ENCODE measurements at regions not wholly inside any gene's neighbourhood (a gene's known extent, or its start where the extent isn't known, plus 50 kb on each side); places are given as distances from the start of the nearest gene placed in this dataset.

GRCh38 chr12:92991134-92991533 lies 62.0 kb upstream of the EEA1 start:
- no peak overlapping the region for H3K27ac ChIP-seq (ENCODE audit: low read depth, low read length)
- H4K91ac ChIP-seq (ENCODE audit: low read depth, low read length) = no peak overlapping the region
- H3K18ac ChIP-seq (ENCODE audit: low read length) = no peak overlapping the region
- H3K36me3 ChIP-seq (ENCODE audit: control insufficient read depth in 1 of 2, insufficient read depth in 2 of 2, low read length in 2 of 2) = no peaks in the 10 kb centered on the region
- no peak overlapping the region for H2BK12ac ChIP-seq (ENCODE audit: low read length)
- H4K8ac ChIP-seq (ENCODE audit: low read depth, low read length) = no peak overlapping the region
- no peak overlapping the region for H2BK120ac ChIP-seq (ENCODE audit: insufficient read depth, low read length, poor library complexity)
- no peak overlapping the region for H3K23ac ChIP-seq (ENCODE audit: low read length)
- H2AFZ ChIP-seq (ENCODE audit: insufficient read depth, low read length, poor library complexity) = no peak overlapping the region
- peaks cover 2% of the 10 kb centered on the region in 2 experiments for H3K4me1 ChIP-seq (ENCODE audit: control insufficient read depth in 1 of 2, insufficient read depth in 2 of 2, low read length in 2 of 2)
- H3K79me1 ChIP-seq (ENCODE audit: low read length) = no peaks in the 10 kb centered on the region
- DNase-seq = no peak
- no peak overlapping the region for H3K14ac ChIP-seq (ENCODE audit: low read length)
- H2BK5ac ChIP-seq (ENCODE audit: low read depth, low read length, poor library complexity) = no peak overlapping the region
- no peak overlapping the region for H4K12ac ChIP-seq (ENCODE audit: low read depth, low read length)
- WGBS (ENCODE audit: extremely low coverage, insufficient coverage, insufficient read length) = no CpG with 5 or more reads among the region's 3 CpGs
- H3K27me3 ChIP-seq (ENCODE audit: insufficient read depth, low read length) = no peaks in the 10 kb centered on the region
- no peak overlapping the region for H3K4me2 ChIP-seq (ENCODE audit: low read length)
- no peaks in the 10 kb centered on the region for H3K9me3 ChIP-seq (ENCODE audit: insufficient read depth, low read depth, low read length)
- no peak overlapping the region for H3K4ac ChIP-seq (ENCODE audit: low read depth, low read length)
- no peak overlapping the region for H3K9ac ChIP-seq (ENCODE audit: low read length)
- H2AK5ac ChIP-seq (ENCODE audit: low read length) = no peak overlapping the region
- no peak overlapping the region for H3K4me3 ChIP-seq (ENCODE audit: low read depth, low read length)
- no peaks in the 10 kb centered on the region for H3K79me2 ChIP-seq (ENCODE audit: control insufficient read depth, insufficient read depth, low read length, poor library complexity)

DNA sequence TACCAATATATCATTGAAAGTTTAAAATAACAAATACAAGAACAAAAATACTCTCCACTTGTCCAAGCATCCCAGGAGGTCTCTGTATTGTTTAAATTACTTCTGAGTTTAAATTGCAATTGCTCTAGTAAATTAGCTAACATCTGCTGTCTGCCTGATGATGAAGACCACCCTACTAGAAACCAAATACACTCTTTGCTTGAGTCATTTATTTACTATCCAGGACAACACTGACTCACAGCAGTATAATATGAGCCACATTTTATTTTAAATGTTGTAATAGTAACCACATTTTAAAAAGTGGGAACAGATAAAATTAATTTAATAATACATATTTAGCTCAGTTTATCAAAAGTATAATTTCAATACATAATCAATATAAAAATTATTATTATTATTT lies 62.9 kb upstream of the EEA1 start:
- Histone ChIP-seq H4K91ac (ENCODE audit: low read depth, low read length) (no peak overlapping the region), H3K18ac (ENCODE audit: low read length) (no peak overlapping the region), H3K36me3 (ENCODE audit: control insufficient read depth in 1 of 2, insufficient read depth in 2 of 2, low read length in 2 of 2) (no peaks in the 10 kb centered on the region), H3K4me2 (ENCODE audit: low read length) (no peak overlapping the region), H2BK12ac (ENCODE audit: low read length) (no peak overlapping the region), H4K12ac (ENCODE audit: low read depth, low read length) (no peak overlapping the region), H3K14ac (ENCODE audit: low read length) (no peak overlapping the region), H3K79me2 (ENCODE audit: control insufficient read depth, insufficient read depth, low read length, poor library complexity) (no peaks in the 10 kb centered on the region), H3K27ac (ENCODE audit: low read depth, low read length) (no peak overlapping the region), H2BK5ac (ENCODE audit: low read depth, low read length, poor library complexity) (no peak overlapping the region), H3K23ac (ENCODE audit: low read length) (no peak overlapping the region), H3K9ac (ENCODE audit: low read length) (no peak overlapping the region), H3K9me3 (ENCODE audit: insufficient read depth, low read depth, low read length) (no peaks in the 10 kb centered on the region), H2AK5ac (ENCODE audit: low read length) (no peak overlapping the region), H4K8ac (ENCODE audit: low read depth, low read length) (no peak overlapping the region), H3K4me3 (ENCODE audit: low read depth, low read length) (no peak overlapping the region), H3K27me3 (ENCODE audit: insufficient read depth, low read length) (no peaks in the 10 kb centered on the region), H3K4ac (ENCODE audit: low read depth, low read length) (no peak overlapping the region), H2BK120ac (ENCODE audit: insufficient read depth, low read length, poor library complexity) (no peak overlapping the region), H2AFZ (ENCODE audit: insufficient read depth, low read length, poor library complexity) (no peak overlapping the region), H3K4me1 (ENCODE audit: control insufficient read depth in 1 of 2, insufficient read depth in 2 of 2, low read length in 2 of 2) (peaks cover 2% of the 10 kb centered on the region in 2 experiments), H3K79me1 (ENCODE audit: low read length) (no peaks in the 10 kb centered on the region)
- no peak for DNase-seq

DNA sequence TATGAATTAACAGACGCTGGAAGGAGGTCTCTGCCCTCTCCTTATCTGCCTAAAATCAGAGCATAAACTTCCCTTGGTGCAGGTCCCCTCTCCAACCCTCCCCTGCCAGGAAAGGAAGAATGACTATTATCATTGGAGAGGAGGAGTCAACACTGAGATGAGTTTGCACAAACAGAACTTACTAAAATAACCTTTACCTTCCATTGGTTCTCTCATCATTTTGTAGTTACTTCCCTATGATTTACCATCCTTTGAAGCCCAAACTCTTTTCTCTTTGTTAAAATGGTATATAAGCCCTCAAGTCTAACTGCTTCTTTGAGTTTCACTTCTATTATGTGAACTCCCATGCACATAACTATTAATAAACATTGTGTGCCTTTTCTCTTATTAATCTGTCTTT lies 64.2 kb upstream of the EEA1 start:
- Histone ChIP-seq H3K23ac (ENCODE audit: low read length) (no peak overlapping the region), H3K79me2 (ENCODE audit: control insufficient read depth, insufficient read depth, low read length, poor library complexity) (no peaks in the 10 kb centered on the region), H3K4ac (ENCODE audit: low read depth, low read length) (no peak overlapping the region), H3K27ac (ENCODE audit: low read depth, low read length) (no peak overlapping the region), H2BK5ac (ENCODE audit: low read depth, low read length, poor library complexity) (no peak overlapping the region), H3K4me3 (ENCODE audit: low read depth, low read length) (no peak overlapping the region), H3K9ac (ENCODE audit: low read length) (no peak overlapping the region), H4K12ac (ENCODE audit: low read depth, low read length) (no peak overlapping the region), H3K36me3 (ENCODE audit: control insufficient read depth in 1 of 2, insufficient read depth in 2 of 2, low read length in 2 of 2) (no peaks in the 10 kb centered on the region), H3K79me1 (ENCODE audit: low read length) (no peaks in the 10 kb centered on the region), H2AK5ac (ENCODE audit: low read length) (no peak overlapping the region), H3K4me2 (ENCODE audit: low read length) (no peak overlapping the region), H3K9me3 (ENCODE audit: insufficient read depth, low read depth, low read length) (no peaks in the 10 kb centered on the region), H3K14ac (ENCODE audit: low read length) (no peak overlapping the region), H4K8ac (ENCODE audit: low read depth, low read length) (no peak overlapping the region), H3K18ac (ENCODE audit: low read length) (no peak overlapping the region), H3K4me1 (ENCODE audit: control insufficient read depth in 1 of 2, insufficient read depth in 2 of 2, low read length in 2 of 2) (peaks cover 0 to 2% of the 10 kb centered on the region in 2 experiments), H2BK120ac (ENCODE audit: insufficient read depth, low read length, poor library complexity) (no peak overlapping the region), H4K91ac (ENCODE audit: low read depth, low read length) (no peak overlapping the region), H2BK12ac (ENCODE audit: low read length) (no peak overlapping the region), H3K27me3 (ENCODE audit: insufficient read depth, low read length) (no peaks in the 10 kb centered on the region), H2AFZ (ENCODE audit: insufficient read depth, low read length, poor library complexity) (no peak overlapping the region)
- no peak for DNase-seq
- WGBS (ENCODE audit: extremely low coverage, insufficient coverage, insufficient read length) = no CpG with 5 or more reads among the region's 1 CpG

DNA sequence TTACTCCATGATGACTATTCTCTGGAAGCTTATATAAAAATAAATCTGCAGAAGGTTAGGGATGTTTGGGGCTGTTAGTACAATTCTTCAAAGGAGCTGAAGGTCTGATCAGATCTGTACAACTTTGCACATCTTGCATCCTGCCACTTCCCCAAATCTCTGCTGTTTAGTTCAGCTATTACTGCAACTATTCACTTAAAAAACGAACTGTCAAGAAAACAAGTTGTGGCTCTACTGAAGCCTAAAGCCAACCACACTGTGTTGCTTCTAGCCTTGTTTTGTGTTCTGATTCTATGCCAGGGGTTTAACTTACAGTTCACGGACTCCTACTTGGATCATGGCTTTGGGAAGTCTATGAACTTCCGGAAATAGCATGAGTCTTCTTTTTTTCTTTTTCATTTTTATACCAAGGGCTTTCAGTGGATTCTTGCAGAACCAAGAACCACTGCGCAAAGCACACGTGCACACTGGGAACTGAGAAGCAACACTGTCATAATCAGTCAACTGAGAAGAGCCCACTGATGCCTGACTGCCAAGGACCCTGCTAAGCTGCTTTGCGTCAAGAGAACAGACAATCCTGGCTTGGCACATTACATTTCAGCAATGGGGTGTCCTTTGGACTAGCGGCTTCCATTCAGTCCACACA lies 66.3 kb upstream of the EEA1 start:
- Histone ChIP-seq H3K36me3 (ENCODE audit: control insufficient read depth in 1 of 2, insufficient read depth in 2 of 2, low read length in 2 of 2) (no peaks in the 10 kb centered on the region), H2AFZ (ENCODE audit: insufficient read depth, low read length, poor library complexity) (no peak overlapping the region), H3K27ac (ENCODE audit: low read depth, low read length) (no peak overlapping the region), H3K4me3 (ENCODE audit: low read depth, low read length) (no peak overlapping the region), H2BK12ac (ENCODE audit: low read length) (no peak overlapping the region), H3K27me3 (ENCODE audit: insufficient read depth, low read length) (no peaks in the 10 kb centered on the region), H3K4me1 (ENCODE audit: control insufficient read depth in 1 of 2, insufficient read depth in 2 of 2, low read length in 2 of 2) (no peaks in the 10 kb centered on the region), H3K23ac (ENCODE audit: low read length) (no peak overlapping the region), H4K8ac (ENCODE audit: low read depth, low read length) (no peak overlapping the region), H3K9me3 (ENCODE audit: insufficient read depth, low read depth, low read length) (no peaks in the 10 kb centered on the region), H3K79me2 (ENCODE audit: control insufficient read depth, insufficient read depth, low read length, poor library complexity) (no peaks in the 10 kb centered on the region), H2BK5ac (ENCODE audit: low read depth, low read length, poor library complexity) (no peak overlapping the region), H3K4ac (ENCODE audit: low read depth, low read length) (no peak overlapping the region), H3K14ac (ENCODE audit: low read length) (no peak overlapping the region), H3K4me2 (ENCODE audit: low read length) (no peak overlapping the region), H3K79me1 (ENCODE audit: low read length) (no peaks in the 10 kb centered on the region), H4K12ac (ENCODE audit: low read depth, low read length) (no peak overlapping the region), H2BK120ac (ENCODE audit: insufficient read depth, low read length, poor library complexity) (no peak overlapping the region), H4K91ac (ENCODE audit: low read depth, low read length) (no peak overlapping the region), H3K18ac (ENCODE audit: low read length) (no peak overlapping the region), H2AK5ac (ENCODE audit: low read length) (no peak overlapping the region), H3K9ac (ENCODE audit: low read length) (no peak overlapping the region)
- DNase-seq = no peak
- no CpG with 5 or more reads among the region's 7 CpGs for WGBS (ENCODE audit: extremely low coverage, insufficient coverage, insufficient read length)
